Thyroid gland (tissue), 4 donors: ENCODE measurements at regions not wholly inside any gene's neighbourhood (a gene's known extent, or its start where the extent isn't known, plus 50 kb on each side); places are given as distances from the start of the nearest gene placed in this dataset.

ENCODE experiments used
- POLR2A ChIP-seq, 2 donors: fragments of 450-650 bp; IDR thresholded peaks; one replicate each; pipeline ENCODE4 v1.6.1; 2017; ENCODE audit warnings: antibody characterized with exemption in 2 of 2, mild to moderate bottlenecking in 2 of 2, moderate library complexity in 1 of 2
- TF ChIP-seq, protein P1 (sequence below), 6 experiments: fragments of 200-600 bp in 3 of 6; fragments of 450-650 bp in 3 of 6; sonication (generic) in 3 of 6; IDR thresholded peaks; one replicate each; pipeline ENCODE4 v1.5.1; 2016 to 2019; ENCODE audit warnings: antibody characterized with exemption in 6 of 6, mild to moderate bottlenecking in 2 of 6, inconsistent platforms in 1 of 6, moderate library complexity in 1 of 6

DNA sequence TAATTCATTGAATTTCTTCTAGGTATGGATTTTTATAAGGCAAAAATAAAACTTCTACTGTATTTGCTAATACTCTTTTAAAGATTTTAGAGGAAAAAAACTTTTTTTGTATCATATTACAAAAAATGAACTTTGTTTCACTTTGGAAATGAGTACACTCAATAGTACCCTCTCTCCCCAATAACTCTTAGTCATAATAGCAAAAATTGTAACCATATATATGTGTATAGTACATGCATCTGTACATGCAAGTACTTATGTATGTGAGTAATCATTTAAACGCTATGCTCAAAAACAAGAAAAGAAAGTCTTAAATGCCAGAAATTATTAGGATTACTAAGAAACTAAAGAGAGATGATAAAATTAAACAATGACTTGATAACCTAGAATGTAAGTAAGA, 95.9 kb upstream of the HGF start:
- TF ChIP-seq, protein P1, sequence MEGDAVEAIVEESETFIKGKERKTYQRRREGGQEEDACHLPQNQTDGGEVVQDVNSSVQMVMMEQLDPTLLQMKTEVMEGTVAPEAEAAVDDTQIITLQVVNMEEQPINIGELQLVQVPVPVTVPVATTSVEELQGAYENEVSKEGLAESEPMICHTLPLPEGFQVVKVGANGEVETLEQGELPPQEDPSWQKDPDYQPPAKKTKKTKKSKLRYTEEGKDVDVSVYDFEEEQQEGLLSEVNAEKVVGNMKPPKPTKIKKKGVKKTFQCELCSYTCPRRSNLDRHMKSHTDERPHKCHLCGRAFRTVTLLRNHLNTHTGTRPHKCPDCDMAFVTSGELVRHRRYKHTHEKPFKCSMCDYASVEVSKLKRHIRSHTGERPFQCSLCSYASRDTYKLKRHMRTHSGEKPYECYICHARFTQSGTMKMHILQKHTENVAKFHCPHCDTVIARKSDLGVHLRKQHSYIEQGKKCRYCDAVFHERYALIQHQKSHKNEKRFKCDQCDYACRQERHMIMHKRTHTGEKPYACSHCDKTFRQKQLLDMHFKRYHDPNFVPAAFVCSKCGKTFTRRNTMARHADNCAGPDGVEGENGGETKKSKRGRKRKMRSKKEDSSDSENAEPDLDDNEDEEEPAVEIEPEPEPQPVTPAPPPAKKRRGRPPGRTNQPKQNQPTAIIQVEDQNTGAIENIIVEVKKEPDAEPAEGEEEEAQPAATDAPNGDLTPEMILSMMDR (IDR thresholded peaks at IDR 0.05): no peak
- no peak for TF ChIP-seq POLR2A (IDR thresholded peaks at IDR 0.05)
